Upper lobe of left lung (tissue), 4 donors: ENCODE measurements at regions not wholly inside any gene's neighbourhood (a gene's known extent, or its start where the extent isn't known, plus 50 kb on each side); places are given as distances from the start of the nearest gene placed in this dataset.

Experiments
- POLR2A ChIP-seq, 4 donors: fragments of 450-650 bp; IDR thresholded peaks; one replicate each; pipeline ENCODE4 v1.5.1; 2016 to 2017; ENCODE audit warnings: antibody characterized with exemption in 4 of 4, mild to moderate bottlenecking in 2 of 4
- POLR2AphosphoS5 ChIP-seq, 2 donors: sonication (generic); formaldehyde crosslinking; IDR thresholded peaks; one replicate each; pipeline ENCODE4 v1.5.1; 2017; ENCODE audit warnings: antibody characterized with exemption in 2 of 2
- TF ChIP-seq, protein P1 (sequence below), 6 experiments: fragments of 450-650 bp in 4 of 6; fragments of 200-600 bp in 2 of 6; sonication (generic) in 2 of 6; IDR thresholded peaks; one replicate each; pipeline ENCODE4 v1.5.1; 2016 to 2019; ENCODE audit warnings: antibody characterized with exemption in 6 of 6

DNA sequence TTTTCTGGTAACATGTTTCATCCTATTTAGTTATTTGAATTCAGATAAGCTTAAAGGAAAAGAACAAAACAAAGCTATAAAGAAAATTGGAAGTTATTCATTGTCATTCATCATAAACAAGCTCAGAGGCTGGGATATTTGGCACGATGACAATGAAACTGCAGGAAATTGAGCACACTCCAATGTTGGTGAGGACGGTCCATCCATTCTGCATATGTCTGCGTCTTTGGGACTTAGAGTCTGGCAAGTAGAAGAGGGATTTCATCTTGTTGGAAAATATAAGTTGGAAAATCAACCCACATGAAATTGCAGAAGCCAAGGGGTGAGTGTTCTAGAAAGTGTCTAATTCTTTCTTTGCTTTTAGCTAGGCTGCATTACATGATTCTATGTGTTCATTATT lies 78.4 kb downstream of the HDGFL1 start:
- TF ChIP-seq POLR2AphosphoS5 (IDR thresholded peaks at IDR 0.05) (no peak), POLR2A (IDR thresholded peaks at IDR 0.05) (no peak)
- TF ChIP-seq, protein P1, sequence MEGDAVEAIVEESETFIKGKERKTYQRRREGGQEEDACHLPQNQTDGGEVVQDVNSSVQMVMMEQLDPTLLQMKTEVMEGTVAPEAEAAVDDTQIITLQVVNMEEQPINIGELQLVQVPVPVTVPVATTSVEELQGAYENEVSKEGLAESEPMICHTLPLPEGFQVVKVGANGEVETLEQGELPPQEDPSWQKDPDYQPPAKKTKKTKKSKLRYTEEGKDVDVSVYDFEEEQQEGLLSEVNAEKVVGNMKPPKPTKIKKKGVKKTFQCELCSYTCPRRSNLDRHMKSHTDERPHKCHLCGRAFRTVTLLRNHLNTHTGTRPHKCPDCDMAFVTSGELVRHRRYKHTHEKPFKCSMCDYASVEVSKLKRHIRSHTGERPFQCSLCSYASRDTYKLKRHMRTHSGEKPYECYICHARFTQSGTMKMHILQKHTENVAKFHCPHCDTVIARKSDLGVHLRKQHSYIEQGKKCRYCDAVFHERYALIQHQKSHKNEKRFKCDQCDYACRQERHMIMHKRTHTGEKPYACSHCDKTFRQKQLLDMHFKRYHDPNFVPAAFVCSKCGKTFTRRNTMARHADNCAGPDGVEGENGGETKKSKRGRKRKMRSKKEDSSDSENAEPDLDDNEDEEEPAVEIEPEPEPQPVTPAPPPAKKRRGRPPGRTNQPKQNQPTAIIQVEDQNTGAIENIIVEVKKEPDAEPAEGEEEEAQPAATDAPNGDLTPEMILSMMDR (IDR thresholded peaks at IDR 0.05): no peak
